Muscle of back (tissue), 3 donors: ENCODE measurements at regions not wholly inside any gene's neighbourhood (a gene's known extent, or its start where the extent isn't known, plus 50 kb on each side); places are given as distances from the start of the nearest gene placed in this dataset.

Source experiments
- DNase-seq, 3 donors: peaks; one replicate each; pipeline versions ENCODE4 v3.0.0 to v3.0.0-alpha.2; 2013

- DNase-seq, result no peak
Observed at GRCh38 chr1:88217386-88217785, 466.7 kb upstream of the PKN2 start.

DNA sequence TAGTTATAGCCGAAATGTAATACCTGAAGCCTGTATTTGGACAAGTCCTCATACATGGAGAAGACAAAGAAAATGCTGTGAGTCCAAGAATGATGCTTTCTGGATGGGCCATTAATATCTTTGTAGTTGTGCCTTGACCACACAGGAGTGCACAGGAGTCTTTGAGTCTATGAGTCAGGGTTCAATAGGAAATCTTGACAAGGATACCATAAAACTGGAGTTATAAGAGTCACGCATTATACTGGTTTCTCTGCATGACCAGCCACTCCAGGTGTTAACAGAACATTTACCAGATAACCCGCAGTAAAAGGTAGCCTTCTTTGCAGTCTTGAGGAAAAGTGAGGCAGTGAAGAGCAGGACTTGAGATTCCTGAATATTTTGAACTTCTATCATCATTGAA, 464.6 kb upstream of the PKN2 start:
- no peak for DNase-seq

DNA sequence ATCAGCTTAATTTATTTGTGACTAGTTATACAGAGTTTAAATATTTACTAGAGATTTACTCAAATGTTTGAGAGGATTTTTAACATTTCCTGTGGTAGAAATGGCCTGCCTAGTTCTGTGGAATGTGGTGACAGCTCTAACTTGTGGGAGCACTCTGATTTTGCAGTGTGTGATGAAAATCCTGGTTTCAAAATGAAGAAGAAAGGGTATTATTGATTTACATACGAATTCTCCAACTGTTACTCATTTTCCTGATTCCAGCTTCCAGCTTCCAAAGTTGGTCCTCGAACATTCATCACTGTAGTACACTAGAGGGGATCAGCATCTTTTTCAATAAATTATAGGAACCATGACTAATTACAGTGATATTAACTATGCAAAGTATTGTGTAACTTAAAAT, 462.7 kb upstream of the PKN2 start:
- DNase-seq, result peak in 1 of 3 donors; percentile 74

- peak; percentile 30 to 84 (median 63) for DNase-seq
Observed at GRCh38 chr1:88224906-88225305, 459.2 kb upstream of the PKN2 start.

DNA sequence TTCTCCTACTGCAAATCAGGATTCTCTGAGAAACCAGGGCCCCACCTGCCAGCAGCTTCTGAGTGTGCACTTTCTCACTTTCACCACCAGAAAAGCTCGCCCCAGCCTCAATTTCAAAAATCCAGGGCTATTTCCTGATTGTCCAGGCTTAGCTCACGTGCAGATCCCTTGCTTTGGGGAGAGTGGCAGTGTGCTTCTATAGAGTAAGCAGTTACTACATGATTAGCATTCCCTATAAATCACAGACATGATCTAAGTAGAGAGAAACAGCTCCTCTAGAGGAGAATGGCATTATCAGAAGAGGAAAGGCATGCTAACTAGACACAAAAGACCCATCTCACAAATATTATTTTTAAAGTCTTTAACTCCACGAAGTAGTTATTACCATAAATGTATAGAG, 456.0 kb upstream of the PKN2 start:
- DNase-seq, result no peak

DNA sequence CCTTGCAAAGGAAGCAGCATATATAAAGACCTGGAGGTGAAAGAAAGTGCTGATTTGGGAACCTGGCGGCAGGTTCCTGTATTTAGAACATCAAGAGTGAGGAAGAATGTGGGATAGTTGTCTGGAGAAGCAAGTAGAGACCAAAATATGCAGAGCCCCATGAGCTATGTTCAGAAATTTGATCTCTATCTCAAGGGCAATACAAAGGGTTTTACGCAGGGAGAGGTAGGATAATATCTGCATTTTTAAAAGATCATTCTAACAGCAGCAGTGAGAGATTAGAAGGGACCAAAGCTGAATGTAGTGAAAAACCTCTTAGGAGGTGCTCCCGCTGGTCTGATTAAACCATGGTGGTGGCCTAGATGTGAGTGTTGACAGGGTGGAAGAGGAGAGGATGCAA, 453.9 kb upstream of the PKN2 start:
- DNase-seq, result no peak

DNA sequence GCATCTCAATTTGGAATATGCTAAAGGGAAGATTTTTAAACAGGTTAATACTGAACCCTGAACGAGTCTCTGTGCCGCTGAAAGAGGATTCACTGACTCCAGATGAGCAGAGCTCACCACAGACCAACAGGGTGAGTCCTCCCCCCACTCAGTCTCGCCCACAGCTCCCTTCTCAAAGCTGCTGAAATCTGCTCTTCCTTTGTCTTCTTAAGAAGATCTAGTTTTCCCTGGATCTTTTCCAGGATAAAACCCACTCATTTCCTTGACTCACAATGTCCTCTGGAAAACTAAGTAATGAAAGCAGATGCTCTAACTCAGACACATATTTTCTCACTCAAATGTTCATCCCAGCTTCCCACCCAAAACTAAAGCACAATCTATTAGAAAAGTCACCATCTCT, 447.0 kb upstream of the PKN2 start:
- peak; percentile 44 to 84 (median 63) for DNase-seq

GRCh38 chr1:88239205-88239604, 444.9 kb upstream of the PKN2 start:
- no peak for DNase-seq

- peak in 1 of 3 donors; percentile 2 for DNase-seq
Observed at GRCh38 chr1:88247666-88248065, 436.4 kb upstream of the PKN2 start.

DNA sequence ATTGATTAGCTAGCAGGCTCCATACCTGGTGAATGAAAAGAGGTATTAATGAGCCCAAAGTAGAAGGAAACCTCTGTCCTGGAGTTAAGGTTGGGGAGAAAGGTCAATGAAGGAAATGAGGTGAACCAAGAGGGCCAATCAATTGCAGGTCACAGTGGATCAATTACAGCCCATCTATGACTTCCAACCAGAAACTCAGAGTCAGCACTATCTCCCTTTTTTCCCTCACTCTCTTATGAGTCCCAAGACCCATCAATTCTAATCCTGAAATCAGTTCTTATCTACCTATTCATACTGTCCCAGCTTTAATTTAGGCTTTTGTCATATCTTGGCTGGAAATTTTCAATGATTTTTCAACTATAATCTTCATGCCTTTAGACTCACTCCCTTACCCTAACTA, 433.2 kb upstream of the PKN2 start:
- DNase-seq, result no peak

- DNase-seq, result no peak
Observed at GRCh38 chr1:88252745-88253144, 431.3 kb upstream of the PKN2 start.

DNA sequence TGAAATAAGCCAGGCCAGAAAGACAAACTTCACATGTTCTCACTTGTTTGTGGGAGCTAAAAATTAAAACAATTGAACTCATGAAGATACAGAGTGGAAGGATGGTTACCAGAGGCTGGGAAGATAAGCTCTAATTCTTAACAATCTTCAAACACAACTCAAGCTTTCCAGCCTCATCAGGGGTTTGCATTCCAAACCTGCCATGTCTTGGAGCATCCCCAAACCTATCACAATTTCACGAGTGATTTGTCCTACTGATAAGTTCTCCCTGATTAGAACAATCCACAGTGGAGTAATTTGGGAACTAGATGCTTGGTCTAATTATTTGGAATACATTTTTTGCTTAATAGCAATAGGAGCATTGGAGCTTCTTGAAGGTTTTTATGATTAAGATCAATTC, 418.5 kb upstream of the PKN2 start:
- no peak for DNase-seq

- no peak for DNase-seq
Observed at GRCh38 chr1:88266051-88266450, 418.0 kb upstream of the PKN2 start.

DNA sequence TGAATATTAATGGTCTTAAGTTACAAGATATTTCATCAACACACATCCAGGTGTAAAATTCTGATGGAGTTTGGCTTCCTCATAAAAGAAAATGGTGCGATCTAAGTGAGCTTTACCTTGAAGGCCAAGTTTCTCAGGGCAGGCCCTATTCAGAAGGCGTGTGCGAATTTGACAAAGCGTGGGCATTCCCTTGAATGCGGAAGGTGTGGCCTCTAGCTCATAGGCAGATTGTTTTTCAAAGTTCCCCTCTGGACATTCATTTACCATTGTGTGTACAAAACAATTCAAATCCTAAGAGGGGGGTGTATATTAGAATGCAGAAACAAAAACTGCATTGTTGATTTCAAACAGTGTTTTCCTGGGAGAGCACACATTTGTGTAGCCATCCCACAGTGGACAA, 411.9 kb upstream of the PKN2 start:
- no peak for DNase-seq

DNA sequence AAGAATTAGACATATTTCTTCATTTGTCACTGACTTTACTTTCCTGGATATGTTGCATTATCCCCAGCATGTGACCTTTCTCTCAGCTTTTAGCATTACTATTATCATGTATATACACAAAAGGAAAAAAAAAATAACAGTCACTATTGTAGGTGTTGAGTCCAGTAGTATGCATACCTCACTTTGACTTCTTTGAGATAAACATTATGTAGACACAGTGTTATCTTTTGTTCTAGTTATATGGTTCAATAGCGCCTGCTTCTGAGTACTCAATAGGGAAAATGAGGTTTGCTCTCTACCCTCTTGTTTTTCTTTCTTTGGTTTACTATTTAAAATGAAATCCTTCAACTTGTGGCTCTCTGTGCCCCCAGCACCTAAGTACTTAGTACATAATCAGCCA, 409.6 kb upstream of the PKN2 start:
- no peak for DNase-seq

DNA sequence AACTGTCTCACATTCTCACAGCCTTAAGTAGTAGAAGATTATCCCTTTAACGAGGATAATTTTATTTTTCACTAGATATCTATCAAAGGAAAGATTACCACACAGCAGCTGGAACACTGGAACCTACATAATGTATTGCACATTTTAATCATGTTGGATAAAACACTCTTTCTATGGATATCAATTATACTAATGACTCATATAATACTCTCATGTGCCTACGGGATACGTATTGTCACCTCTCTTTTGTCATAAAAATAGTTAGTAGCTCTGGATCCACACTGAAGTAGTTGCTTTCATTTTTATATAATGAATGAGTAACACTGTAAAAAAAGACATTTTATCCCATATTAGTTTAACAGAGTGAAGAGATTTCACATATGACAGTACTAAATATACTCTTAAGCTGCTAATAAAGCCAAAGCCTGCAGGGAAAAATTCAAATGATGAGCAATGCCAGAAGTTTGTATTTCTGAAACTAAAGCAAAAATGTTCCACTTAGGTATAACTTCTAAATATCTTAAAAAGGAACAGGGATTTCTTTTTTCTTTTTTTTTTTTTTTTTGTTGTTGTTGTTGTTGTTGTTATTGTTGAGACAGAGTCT, 408.7 kb upstream of the PKN2 start:
- DNase-seq, result peak in 2 of 3 donors; percentile 10 to 26

DNA sequence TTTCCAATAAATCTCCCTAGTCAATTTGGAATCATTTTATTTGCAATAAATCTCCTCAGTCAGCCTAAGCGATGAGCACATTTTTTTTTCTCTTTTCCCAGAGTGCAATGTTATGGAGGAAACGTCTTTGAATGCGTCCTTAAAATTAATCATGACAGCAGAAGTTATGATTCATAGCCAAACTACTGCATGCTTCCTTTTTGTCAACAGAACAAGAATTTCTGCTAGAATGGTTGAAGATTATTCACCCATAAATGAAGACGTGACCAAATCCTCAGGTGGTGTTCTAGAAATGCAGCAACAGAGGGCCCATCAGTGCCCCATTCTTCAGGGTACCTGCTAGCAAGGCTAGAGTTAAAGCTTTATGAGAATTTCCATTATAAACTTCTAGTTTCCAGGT, 407.9 kb upstream of the PKN2 start:
- peak in 2 of 3 donors; percentile 11 to 58 for DNase-seq

DNA sequence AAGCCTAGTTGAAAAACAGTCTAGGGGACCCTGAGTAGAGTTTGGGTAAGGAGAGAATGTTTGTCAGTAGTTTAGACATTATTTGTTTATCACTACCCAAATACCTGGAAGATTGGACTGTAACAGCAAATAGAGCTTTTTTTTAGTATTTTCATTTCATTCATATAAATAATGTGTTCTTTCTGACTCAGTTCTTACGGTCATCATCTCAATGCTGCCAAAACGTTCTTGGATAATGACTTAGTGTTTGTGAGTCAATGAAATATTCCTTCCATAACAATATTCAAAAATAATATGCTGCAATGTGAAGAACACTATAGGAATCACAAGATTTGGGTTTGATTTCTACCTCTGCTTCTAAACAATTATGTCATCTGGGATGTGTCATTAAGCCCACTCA, 400.0 kb upstream of the PKN2 start:
- DNase-seq, result no peak

DNA sequence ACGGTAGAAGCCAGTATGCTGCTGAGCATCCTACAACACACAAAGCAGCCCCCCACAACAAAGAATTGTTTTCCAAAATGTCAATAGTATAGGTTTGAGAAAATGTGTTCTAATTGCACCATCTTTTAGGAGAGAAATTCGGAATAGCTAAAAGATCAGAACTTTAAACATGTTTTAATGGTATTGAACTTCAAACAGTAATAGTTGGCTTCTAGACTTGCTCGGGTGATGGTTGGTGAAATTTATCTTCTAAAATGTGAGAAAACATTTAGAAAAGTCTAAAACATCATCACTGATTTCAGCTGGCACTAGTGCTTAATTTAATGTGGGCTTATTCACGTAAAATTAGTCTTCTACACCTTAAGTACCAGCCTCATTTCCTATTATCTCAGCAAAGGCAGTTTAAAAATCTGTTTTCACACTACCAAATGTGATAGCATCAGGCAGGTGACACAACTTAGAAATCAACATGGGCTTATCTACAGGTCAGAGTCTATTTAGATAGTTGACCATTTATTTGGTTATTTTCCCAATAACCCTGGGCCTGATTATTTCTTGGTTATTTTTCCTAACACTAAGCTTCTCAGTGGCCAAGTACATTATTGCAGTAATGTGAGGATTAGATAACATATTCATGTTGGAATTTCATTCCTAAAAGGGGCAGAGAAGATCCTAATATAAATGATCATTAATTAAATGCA, 399.3 kb upstream of the PKN2 start:
- no peak for DNase-seq

DNA sequence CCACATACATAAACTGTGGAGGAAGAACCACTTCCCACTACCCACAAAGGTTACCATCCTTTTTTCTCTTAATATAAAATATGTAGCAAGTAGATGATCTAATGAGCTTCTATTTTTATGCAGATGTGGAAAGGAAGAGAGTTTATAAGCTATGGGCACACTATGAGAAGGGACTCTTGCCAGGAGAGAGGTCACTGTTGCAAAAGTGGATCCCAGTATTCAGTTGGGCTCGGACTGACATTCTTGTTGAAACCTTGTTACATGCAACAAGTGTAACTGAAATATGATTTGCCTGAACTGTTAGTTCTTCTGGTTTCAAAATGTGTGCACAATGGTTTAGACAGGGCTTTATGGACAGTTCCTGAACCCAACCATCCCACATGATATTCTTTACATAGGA, 397.4 kb upstream of the PKN2 start:
- no peak for DNase-seq

DNA sequence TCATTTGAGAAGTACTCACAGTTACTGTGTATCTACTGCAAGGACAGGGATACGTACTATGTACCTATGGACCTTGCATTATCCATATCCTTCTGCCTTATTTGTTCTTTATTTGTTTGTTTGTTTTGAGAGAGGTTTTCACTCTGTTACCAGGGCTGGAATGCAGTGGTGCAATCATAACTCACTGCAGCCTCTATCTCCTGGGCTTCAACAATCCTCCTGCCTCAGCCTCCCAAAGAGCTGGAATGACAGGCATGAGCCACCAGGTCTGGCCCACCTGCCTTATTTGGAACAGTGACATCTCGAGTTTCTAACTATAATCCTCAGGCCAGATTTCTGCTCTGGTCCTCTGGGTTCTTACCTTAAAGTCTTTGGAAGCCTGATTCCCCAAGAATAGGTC, 395.5 kb upstream of the PKN2 start:
- DNase-seq, result no peak

DNA sequence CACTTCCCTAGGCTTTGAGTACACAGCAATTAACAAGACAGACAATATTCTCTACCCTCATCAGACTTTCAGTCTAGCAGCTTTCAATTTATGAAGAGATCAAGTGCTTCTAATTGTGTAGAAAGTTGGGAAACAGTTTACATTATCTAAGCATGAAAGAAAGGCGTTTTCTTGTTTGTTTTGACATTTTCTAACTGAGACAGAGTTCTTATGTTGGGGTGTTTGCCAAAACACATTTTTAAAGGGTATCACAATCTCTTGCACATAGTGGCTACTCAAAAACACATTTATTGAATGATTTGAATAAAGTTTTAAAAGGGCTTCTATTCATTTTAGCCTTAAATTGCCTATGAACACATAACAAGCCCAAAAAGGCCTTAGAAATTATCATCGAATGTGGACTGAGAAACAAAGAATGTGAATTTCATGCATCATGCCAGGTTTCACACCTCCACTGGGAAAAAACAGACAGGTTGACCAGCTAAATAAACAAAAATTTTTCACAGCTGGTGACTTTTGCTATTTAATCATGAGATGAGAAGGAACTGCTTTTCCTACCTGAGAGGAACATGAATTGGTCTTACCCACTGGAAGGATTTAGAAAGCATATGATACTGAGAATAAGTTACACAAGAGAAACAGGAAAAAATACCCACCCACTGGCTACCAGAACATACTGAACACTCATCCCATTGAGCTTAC, 394.5 kb upstream of the PKN2 start:
- DNase-seq, result no peak

- DNase-seq, result no peak
Observed at GRCh38 chr1:88291611-88292354, 392.3 kb upstream of the PKN2 start.
